ENCODE measurements at regions not wholly inside any gene's neighbourhood (a gene's known extent, or its start where the extent isn't known, plus 50 kb on each side); places are given as distances from the start of the nearest gene placed in this dataset.

- TF ChIP-seq ZNF24 (IDR thresholded peaks at IDR 0.05) (no peak), POLR2A (IDR thresholded peaks at IDR 0.05; ENCODE audit: low read depth, low read length) (no peak), EZH2 (IDR thresholded peaks at IDR 0.05; ENCODE audit: borderline replicate concordance, control insufficient read depth, low read depth, low read length) (no peak), TARDBP (IDR thresholded peaks at IDR 0.05; ENCODE audit: borderline replicate concordance) (no peak)
Measured at GRCh38 chr2:14760169-14760568, 127.7 kb downstream of the LRATD1 start.

All from GM12878 (cell line).